Endothelial cell (in vitro differentiated cells): ENCODE measurements at regions not wholly inside any gene's neighbourhood (a gene's known extent, or its start where the extent isn't known, plus 50 kb on each side); places are given as distances from the start of the nearest gene placed in this dataset.

Experiments
- DNase-seq: peaks from one replicate; pipeline ENCODE4 v3.0.0; 2021; ENCODE audit warnings: low spot score
- H3K27ac Mint-ChIP-seq: one replicate; pipeline ENCODE4 v1.8.0; 2021; ENCODE audit warnings: mixed read lengths, inconsistent platforms; ENCODE audit not compliant: unreplicated experiment
- H3K27me3 Mint-ChIP-seq: one replicate; pipeline ENCODE4 v1.8.0; 2021; ENCODE audit warnings: mild to moderate bottlenecking, moderate library complexity, mixed read lengths, inconsistent platforms; ENCODE audit not compliant: unreplicated experiment
- H3K36me3 Mint-ChIP-seq: one replicate; pipeline ENCODE4 v1.8.0; 2021; ENCODE audit warnings: mild to moderate bottlenecking, low read depth, mixed read lengths, inconsistent platforms; ENCODE audit not compliant: unreplicated experiment
- H3K4me1 Mint-ChIP-seq: one replicate; pipeline ENCODE4 v1.8.0; 2021; ENCODE audit warnings: mild to moderate bottlenecking, mixed read lengths, inconsistent platforms; ENCODE audit not compliant: unreplicated experiment
- H3K4me3 Mint-ChIP-seq: one replicate; pipeline ENCODE4 v1.8.0; 2021; ENCODE audit warnings: mild to moderate bottlenecking, mixed read lengths, inconsistent platforms; ENCODE audit not compliant: unreplicated experiment
- H3K9me3 Mint-ChIP-seq: one replicate; pipeline ENCODE4 v1.8.0; 2021; ENCODE audit warnings: mixed read lengths, inconsistent platforms; ENCODE audit not compliant: unreplicated experiment
- TF ChIP-seq, protein P1 (sequence below): fragments of 200-600 bp; sonication (generic); IDR thresholded peaks from one replicate; pipeline ENCODE4 v1.5.0; 2021; ENCODE audit warnings: antibody characterized with exemption; ENCODE audit not compliant: unreplicated experiment

DNA sequence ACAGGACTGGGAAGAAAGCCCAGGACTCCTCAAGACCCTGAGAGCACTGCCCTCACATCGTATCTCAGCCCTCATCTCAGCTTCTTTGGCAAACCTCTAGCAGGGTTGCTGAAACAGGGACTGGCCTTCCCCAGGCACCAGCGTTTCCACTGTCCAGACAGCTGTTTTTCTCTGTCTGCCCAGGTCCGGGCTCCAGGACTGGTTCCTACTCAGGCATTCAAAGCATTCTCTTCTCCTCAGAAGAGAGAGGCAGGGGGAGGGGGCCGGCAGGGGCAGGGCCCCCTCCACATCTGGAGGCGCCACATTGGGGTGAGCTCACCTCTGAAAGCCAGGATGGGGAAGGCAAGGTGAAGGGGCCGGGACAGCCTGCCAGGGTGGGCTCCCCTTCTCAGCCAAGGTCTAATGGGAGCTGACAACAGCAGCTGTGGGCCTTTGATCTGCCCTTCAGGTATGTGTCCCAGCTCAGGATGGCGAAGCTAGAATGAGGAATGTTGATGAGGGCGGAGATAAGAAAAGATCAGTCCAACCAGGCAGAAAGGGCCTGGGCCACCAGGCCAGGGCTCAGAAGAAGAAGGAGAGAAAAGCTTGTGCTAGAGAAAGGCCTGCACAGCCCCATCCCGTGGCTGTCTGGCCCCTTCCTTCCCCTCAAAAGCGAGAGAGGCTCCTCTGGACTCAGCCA lies 60.4 kb downstream of the PJA1 start:
- no peak overlapping the region for H3K27ac Mint-ChIP-seq
- no peaks in the 10 kb centered on the region for H3K9me3 Mint-ChIP-seq
- peaks cover 8% of the 10 kb centered on the region for H3K4me1 Mint-ChIP-seq
- no peak overlapping the region for H3K4me3 Mint-ChIP-seq
- no peaks in the 10 kb centered on the region for H3K36me3 Mint-ChIP-seq
- H3K27me3 Mint-ChIP-seq, result peaks cover 3% of the 10 kb centered on the region
- TF ChIP-seq, protein P1, sequence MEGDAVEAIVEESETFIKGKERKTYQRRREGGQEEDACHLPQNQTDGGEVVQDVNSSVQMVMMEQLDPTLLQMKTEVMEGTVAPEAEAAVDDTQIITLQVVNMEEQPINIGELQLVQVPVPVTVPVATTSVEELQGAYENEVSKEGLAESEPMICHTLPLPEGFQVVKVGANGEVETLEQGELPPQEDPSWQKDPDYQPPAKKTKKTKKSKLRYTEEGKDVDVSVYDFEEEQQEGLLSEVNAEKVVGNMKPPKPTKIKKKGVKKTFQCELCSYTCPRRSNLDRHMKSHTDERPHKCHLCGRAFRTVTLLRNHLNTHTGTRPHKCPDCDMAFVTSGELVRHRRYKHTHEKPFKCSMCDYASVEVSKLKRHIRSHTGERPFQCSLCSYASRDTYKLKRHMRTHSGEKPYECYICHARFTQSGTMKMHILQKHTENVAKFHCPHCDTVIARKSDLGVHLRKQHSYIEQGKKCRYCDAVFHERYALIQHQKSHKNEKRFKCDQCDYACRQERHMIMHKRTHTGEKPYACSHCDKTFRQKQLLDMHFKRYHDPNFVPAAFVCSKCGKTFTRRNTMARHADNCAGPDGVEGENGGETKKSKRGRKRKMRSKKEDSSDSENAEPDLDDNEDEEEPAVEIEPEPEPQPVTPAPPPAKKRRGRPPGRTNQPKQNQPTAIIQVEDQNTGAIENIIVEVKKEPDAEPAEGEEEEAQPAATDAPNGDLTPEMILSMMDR, result no peak
- no peak for DNase-seq

DNA sequence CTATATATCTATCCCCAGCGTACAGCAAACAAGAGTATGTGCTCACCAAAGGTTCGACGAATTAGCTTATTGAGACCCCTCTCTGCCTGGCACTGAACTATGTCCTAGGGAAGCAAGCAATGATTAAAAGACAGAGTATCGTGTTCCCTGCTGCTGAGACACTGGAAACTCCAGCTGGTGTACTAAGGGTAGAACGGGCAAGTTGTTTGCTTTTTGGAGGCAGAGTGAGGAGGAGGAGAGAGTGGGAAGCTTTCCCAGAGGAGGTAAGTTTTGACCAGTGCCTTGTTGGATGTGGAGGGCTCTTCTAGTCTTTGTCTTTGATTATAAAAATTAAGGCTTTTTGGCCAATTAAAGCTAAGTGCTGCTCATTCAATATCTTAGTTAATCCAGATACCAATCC lies 61.7 kb downstream of the PJA1 start:
- H3K9me3 Mint-ChIP-seq, result no peaks in the 10 kb centered on the region
- H3K36me3 Mint-ChIP-seq, result no peaks in the 10 kb centered on the region
- TF ChIP-seq, protein P1, result no peak
- no peak overlapping the region for H3K27ac Mint-ChIP-seq
- H3K27me3 Mint-ChIP-seq, result peaks cover 3% of the 10 kb centered on the region
- peaks cover 8% of the 10 kb centered on the region for H3K4me1 Mint-ChIP-seq
- H3K4me3 Mint-ChIP-seq, result no peak overlapping the region
- no peak for DNase-seq

DNA sequence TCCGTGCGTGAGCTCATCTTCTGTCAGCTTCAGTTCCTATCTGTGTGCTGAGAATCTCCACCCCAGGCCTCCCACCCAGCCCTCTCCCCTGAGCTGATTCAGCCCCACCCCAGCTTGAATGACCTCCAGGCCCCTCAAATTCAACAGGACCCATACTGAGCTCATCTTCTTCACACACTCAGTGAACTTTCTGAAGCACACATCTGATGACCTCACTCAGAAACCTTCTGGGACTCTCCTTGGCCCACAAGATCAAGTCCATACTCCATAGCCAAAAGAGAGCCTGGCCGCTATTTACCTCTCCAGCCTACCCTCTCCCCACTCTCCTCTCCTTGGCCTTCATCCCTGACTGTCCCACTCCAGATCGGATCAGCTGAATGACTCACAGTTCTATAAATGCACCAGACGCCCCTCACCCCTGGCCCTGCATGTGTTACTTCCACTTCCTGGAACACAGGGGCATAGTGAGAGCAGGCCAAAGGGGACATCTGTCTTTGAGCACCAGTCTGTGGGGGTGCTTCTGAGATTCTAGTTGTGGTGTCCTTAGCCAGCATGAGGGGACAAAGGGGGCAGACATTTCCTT lies 62.5 kb downstream of the PJA1 start:
- peaks cover 6% of the 10 kb centered on the region for H3K4me1 Mint-ChIP-seq
- H3K9me3 Mint-ChIP-seq, result no peaks in the 10 kb centered on the region
- no peaks in the 10 kb centered on the region for H3K36me3 Mint-ChIP-seq
- H3K27me3 Mint-ChIP-seq, result peaks cover 2% of the 10 kb centered on the region
- H3K4me3 Mint-ChIP-seq, result no peak overlapping the region
- DNase-seq, result no peak
- TF ChIP-seq, protein P1, result no peak
- H3K27ac Mint-ChIP-seq, result peak overlapping the region; percentile 57

DNA sequence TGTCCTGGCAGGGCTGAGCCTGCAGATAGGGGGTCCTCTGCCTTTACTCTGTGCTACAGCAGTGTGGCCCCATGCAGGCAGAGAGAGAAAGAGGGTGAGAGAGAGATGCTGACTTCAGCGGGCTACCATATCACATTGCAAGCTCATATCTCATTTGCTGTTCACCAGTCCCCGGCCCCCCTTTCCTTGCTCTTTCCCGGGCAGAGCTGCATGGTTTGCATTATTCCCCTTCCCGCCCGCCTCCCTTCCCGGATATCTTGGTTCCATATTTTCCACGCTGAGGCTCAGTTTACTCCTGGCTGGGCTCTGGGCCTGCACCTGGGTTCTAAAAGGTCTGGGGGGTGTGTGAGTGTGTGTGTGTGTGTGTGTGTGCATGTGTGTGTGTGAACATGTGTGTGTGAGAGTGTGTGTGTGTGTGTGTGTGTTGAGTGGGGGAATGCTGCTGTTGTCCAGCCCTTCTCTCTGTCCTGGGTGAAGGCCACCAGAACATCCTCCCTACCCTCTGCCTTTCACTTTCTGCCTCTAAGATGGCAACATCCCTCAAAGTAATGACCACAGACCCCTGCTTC lies 63.5 kb downstream of the PJA1 start:
- TF ChIP-seq, protein P1, result no peak
- no peak overlapping the region for H3K27ac Mint-ChIP-seq
- no peaks in the 10 kb centered on the region for H3K36me3 Mint-ChIP-seq
- H3K4me3 Mint-ChIP-seq, result no peak overlapping the region
- no peak for DNase-seq
- H3K27me3 Mint-ChIP-seq, result peaks cover 2% of the 10 kb centered on the region
- peaks cover 5% of the 10 kb centered on the region for H3K4me1 Mint-ChIP-seq
- no peaks in the 10 kb centered on the region for H3K9me3 Mint-ChIP-seq

DNA sequence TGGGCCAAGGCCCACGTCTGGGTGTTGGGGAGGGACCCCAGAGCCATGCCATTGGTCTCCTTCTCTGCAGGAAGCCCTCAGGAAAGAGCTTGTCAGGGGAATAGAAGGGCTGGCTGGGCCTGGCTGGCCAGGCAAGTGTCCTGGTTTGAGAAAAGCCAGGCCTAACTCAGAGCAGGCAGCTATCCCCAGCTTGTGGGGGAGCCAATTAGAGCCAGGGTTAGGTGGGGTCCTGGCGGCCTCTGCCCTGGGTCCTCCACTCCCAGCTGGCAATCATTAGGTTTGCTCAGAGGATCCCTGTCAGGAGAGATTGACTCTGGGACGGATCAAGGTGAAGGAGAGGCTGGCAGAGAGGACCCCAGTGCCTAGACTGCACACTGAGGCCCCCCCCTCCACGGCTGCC lies 64.8 kb downstream of the PJA1 start:
- TF ChIP-seq, protein P1, result no peak
- no peak for DNase-seq
- peaks cover 5% of the 10 kb centered on the region for H3K4me1 Mint-ChIP-seq

More for the DNA sequence above, 64.8 kb downstream of the PJA1 start:
- Mint-ChIP-seq H3K27ac (no peak overlapping the region), H3K4me3 (no peak overlapping the region), H3K27me3 (peaks cover 2% of the 10 kb centered on the region), H3K9me3 (no peaks in the 10 kb centered on the region), H3K36me3 (no peaks in the 10 kb centered on the region)
